Amniotic epithelial cell (primary cell): ENCODE measurements at regions not wholly inside any gene's neighbourhood (a gene's known extent, or its start where the extent isn't known, plus 50 kb on each side); places are given as distances from the start of the nearest gene placed in this dataset.
"Not testable (repeated sequence)": the region's sequence is repeated elsewhere in the genome, so short reads cannot be mapped to it uniquely, and the experiment has no call there.

Experiments used
- DNase-seq: peaks from one replicate; pipeline ENCODE4 v3.0.0-alpha.2; 2010; ENCODE audit warnings: low read depth

DNA sequence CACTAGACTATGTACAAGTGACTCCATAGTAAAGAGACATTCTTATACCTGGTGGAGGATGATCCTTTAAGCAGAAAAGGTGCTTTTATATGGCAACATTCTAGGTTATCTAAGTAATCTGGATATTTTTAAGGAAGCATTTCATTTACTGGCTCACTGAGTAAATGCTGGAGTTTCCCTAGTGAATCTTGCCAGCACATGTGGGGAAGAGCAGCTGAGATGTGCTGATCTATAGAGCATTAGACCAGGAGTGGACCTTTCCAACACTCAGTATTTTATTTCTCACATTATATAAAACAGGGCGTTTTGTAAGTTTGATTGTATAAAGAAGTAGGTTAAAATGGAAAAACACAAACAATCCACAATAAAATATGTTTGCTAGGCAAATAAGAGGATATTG lies 478.5 kb downstream of the ATP23 start:
- no peak for DNase-seq

DNA sequence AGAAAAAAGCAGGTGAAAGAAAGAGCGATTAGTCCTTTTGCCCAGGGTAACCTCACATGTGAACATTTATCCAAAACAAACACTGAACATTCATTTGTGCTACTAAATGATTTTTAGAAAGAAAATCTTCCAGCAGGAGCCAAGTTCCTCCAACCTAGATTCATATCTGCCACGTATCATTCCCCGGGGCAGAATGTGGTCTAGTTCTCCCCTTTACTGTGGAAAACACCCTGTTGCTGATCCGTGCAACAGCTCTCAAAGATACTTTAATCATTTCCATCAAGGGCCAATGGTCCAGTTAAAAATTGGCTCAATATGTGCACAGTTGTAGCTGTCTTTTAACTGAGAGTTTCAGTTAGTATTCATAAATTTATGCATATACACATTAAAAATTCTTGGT lies 479.1 kb downstream of the ATP23 start:
- no peak for DNase-seq

DNA sequence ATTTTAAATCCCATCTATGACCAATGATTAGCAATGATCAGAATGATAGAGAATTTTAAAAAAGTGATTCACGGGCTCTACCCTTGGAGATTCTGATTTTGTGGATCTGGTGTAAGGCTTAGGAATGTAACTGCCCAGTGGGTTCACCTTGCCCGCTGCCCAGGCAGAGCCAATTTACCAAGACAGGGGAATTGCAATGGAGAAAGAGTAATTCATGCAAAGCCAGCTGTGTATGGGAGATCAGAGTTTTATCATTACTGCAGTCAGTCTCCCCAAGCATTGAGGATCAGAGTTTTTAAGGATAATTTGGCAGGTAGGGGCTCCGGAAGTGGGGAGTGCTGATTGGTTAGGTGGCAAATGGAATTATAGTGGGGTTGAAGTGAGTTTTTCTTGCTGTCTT lies 480.6 kb downstream of the ATP23 start:
- DNase-seq: no peak

DNA sequence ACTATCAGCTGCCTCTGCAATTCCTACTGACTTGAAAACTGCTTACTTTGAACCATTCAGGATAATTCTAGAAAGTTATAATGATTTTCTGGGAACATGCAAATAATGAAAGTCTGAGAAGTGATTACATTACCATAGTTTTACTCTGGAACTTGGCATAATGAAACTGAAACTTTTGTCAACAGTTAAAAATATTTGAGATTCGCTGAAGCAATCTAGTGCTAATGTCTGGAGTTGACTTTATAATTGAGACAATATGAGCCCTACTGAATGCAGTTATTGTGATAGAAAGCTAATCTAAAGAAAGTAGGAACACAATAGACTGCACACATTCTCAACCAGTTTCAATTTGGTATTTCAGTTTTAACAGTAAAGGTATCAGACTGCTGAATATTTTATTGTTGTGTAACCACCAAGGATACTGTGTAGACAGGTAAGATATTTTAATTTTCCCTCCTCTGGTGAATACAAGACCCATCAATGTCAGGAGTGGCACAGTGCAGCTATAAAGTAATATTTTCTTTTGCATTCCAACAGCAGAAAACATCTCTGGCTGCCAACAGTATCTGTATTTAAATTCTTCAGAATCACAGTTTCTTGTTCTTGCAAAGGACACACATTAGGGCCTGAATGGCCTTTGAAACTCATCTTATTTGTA lies 483.5 kb downstream of the ATP23 start:
- no peak for DNase-seq

DNA sequence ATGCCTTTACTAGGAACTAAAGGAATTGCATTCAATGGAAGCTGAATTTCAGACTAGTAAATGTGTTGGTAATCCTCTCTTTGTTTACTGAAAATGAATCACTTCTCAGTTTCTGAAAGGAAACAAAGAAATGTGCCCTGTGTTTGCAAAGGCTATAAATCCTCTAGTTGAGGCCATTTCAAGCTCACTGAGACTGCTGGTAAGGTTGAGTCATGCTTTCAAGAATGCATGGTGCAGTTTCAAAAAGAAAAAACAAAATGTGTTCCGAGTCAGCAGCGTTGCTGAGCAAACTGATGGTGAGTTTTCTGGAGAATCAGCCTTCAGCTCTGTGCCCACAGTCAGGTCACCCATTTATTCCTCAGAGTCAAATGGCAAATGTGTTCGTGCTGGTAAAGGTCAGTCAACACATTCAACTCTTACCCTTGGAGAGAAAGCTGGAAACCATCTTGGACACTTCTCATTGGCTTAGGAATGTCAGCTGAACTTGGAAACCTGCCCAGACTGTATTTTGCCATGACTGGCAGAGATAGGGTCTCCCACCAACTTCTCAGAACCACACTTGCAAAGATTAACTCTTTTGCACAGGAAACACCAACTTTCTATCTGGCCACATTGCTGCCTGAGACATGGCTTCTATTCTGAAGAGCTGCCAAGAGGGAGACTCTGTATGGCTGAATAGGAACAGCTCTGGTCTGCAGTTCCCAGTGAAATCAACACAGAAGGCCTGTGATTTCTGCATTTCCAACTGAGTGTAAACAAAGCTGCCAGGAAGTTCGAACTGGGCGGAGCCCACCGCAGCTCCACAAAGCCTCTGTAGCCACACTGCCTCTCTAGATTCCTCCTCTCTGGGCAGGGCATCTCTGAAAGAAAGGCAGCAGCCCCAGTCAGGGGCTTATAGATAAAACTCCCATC lies 484.4 kb downstream of the ATP23 start:
- DNase-seq: peak; percentile 98

DNA sequence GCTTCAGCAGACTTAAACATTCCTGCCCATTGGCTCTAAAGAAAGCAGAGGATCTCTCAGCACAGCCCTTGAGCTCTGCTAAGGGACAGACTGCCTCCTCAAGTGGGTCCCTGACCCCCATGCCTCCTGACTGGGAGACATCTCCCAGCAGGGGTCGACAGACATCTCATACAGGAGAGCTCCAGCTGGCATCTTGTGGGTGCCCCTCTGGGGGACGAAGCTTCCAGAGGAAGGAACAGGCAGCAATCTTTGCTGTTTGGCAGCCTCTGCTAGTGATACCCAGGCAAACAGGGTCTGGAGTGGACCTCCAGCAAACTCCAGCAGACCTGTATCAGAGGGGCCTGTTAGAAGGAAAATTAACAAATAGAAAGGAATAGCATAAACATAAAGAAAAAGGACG lies 485.1 kb downstream of the ATP23 start:
- not testable (repeated sequence) for DNase-seq

DNA sequence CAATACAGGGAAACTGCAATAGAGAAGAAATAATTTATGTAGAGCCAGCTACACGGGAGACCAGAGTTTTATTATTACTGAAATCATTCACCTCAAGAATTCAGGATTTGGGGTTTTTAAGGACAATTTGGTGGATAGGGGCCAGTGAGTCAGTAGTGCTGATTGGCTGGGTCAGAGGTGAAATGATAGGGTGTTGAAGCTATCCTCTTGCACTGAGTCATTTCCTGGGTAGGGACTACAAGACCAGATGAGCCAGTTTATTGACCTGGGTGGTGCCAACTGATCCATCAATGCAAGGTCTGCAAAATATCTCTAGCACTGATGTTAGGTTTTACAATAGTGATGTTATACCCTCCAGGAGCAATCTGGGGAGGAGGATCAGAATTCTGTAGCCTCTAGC lies 486.3 kb downstream of the LRIG3 start:
- no peak for DNase-seq

DNA sequence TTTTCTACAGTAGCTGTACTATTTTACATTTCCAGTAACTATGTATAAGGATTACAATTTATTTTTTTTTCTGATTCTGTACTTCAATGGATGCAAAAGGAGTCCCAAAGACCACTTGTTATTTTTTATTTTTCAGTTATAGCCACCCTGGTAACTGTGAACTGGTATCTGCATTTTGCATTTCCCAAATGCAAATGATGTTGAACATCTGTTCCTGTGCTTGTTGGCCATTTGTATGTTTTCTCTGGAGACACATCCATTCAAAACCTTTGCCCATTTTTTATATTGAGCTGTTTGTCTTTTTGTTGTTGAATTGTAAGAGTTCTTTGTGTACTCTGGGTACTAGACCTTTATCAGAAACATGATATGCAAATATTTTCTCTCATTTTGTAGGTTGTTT lies 485.6 kb downstream of the LRIG3 start:
- DNase-seq: no peak

DNA sequence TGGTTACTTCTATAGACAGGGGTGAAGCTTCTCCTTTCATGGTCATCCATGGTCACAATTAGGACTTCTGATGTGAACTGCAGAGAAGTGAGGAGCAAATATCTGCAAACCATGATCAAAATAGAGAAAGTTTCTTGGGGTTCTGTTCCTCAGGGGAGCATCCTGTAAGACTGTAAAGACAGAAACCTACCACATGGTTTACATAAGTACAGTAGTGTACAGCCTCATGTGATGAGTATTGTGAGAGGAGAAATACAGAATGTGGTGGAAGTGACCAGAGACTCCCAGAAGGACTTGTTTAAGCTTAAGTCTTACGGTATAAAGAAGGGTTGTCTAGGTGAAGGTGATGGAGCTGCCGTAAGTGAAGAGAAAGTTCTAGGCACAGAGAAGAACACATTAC lies 484.7 kb downstream of the LRIG3 start:
- no peak for DNase-seq

DNA sequence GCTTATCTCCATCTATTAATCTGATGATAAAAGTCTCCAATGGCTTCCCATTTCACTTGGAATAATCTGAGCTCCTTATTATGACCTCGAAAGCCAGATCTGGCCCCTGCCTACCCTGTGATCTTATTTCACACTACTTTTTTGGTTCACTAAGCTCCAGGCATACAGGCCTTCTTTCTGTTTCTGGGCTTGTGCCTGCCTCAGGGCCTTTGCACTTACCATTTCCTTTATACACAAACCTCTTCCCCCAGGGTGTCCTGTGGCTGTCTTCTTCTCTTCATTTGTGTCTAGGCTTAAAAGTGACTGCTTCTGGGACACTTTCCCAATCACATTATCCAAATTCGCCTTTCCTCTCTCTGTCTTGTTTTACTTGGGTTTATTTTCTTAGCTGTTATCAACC lies 478.8 kb downstream of the LRIG3 start:
- no peak for DNase-seq

DNA sequence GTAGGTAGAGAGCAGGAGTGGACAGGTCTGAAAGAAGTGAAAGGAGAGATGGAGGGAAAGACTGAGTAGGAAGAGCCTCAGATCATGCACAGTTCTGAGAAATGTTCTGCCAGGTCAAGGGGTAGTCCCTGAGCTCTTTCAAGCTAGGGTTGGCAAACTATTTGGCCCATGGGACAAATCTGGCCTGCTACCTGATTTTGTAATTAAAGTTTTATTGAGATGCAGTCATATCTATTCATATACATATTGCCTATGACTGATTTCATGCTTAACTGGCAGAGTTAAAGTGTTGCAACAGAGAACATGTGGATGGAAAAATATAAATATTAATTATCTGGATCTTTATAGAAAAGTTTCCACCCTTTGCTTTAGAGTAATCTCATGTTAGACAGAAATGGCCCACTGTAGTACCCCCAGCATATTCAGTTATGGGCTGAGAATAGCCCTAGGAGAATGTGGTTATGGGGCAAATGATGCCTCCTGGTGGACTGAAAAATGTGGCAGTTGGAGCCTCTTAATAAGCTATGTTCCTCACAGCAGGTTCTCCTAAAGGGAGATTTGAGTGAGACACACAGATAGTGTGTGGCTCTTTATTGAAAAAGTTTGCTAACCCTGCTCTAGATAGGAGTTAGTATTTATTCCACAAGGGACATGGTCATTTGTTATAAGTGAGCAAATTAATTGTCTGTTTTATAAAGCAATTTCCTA lies 476.9 kb downstream of the LRIG3 start:
- no peak for DNase-seq

DNA sequence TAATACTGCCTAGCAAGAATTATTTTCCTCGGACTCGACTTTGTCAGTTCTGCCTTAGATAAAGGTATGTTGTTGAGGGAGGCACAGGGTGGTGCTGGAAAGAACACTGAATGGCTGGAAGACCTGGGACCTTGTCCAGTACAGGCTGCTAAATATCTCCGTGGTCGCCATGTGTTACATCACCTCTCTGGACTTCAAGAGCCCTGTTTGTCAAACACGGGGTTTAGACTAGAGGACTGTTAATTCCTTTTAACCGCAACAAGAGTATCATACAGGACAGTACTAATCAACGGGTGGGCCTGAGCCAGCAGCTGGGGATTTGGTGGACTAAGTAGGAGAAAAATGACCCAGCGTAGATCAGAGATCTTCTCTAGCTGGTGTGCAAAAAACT lies 476.3 kb downstream of the LRIG3 start:
- DNase-seq: peak; percentile 97

DNA sequence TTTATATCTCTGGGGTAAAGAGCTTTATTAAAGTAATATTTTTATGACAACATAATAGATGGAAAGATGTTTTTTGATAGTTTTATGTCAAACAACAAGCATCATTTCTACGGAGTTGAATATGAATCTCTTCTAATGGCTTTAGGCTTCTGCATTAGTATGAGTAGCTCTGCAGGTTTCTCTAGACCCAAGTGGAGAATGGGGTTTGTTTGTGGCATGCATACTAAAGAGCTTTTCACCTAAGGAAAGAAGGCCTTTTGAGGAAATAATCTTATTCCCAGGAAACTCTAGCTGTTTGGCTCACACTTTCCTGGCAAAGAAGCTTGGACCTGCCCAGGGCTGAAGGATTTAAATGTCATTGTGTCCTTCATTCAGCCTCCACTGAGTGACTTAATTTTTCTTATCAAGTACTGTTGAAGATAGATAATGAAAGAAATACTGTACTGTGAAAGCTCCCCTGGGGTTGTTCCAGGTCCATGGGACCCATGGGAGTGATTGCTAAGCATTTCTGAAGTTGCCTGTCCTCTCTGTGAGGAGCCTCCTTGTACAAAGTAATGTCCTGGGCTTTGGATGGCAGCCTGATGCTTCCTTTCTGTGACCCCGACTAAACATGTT lies 469.3 kb downstream of the LRIG3 start:
- DNase-seq: no peak

DNA sequence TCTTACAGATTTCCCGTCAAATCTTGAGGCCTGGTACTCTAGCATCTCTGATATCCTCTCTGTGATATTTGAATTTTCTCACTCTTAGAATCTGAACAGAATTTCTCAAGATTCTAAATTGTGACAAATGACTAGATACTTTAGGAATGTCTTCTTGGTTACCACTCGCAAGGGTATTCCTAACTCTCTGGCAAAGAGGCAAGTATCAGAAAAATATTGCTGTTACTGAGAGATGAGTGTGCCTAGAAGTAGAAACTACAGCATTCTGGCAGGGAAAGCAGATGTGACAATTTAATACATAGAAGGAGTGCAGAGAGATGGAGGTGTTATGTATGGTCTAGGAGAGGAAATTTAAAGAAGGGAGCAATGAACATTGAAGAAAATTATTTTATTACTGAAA lies 467.8 kb downstream of the LRIG3 start:
- DNase-seq: peak; percentile 33

DNA sequence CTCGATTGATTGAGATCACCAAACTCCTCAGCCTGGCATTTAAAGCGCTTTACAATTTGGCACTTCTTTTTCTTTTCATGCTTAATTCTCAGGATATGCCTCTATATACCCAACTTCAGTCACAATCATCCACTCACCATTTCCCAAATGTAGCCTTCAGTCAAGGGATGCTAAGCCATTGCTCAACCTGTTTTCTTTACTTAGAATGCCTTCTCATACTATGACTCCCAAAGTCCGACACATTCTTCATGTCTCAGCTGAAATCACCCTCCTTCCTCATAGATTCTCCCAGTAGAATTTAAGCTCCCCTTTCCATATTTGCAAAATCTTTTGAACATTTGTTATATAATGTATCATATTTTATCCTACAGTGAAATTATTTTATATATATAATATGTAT lies 467.0 kb downstream of the LRIG3 start:
- DNase-seq: no peak

DNA sequence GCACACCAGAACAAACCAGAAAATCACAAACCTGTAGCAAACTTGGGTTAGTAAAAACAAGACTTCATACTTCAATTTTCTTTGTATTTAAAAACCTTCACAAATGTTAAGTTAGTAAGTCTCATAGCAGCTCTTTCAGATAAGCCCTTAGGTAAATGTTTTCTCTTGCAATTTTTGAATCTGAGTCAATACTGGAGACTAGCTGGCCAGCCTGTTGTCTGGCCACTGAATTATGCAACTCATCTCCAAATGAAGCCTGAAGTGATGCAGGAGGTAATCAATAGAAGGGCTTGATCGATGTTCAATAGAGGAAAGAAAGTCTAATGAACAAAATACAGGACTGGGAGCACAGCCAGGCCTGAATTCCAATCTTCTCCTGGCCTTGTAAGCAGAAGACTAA lies 465.2 kb downstream of the LRIG3 start:
- peak; percentile 47 for DNase-seq

DNA sequence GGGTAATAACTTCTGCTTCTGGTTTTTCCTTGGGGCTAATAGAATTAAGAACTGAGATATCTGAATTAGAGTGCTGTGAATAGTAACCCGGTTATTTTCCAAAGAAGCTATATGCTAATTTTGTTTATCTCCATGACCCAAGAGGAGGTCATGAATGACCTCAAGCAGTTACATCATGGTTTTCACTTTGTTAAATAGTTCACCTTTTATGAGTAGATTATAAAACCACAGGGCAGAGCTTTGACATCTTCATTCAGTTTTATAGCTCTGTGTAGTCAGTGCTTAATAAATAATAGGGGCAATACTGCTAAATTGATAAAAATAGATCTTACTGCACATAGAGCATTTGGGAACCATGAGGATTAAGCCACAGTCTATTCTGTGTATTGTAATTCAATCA lies 462.2 kb downstream of the LRIG3 start:
- DNase-seq: peak; percentile 74

DNA sequence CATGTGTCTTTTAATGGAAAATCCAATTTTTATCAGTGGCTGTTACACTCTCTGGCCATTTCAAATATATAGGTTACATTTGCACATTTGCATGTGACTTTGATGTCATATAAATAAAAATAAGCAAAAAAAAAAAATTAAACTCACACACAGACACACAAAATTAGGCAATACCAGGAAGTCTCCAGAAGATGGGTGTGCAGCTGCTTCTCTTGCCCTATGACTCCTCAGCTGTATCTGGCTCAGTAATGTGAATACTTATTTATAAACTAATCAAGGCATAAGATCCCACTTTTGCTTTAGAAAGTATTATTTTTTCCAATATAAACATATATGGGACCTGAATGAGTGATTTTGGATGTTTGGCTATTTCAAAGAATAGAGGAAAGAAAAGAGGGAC lies 461.1 kb downstream of the LRIG3 start:
- no peak for DNase-seq

DNA sequence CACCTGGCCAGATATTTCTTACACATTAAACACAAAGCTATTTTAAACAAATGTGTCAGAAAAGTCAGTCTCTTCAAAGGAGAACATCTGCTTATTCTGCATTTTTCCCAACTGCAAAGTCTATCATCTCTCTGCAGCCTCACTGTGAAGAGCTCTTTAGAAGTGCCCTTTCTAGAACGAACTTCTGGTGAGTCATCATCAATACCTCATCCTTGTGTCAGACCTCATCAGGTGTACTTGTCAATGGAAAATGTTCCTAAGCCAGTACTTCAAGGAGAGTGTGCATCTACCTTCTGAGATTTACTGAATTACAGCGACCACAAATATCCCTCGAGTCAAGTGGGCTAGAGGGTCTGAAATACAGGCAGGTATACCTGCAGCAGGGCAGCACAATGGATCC lies 457.3 kb downstream of the LRIG3 start:
- no peak for DNase-seq

DNA sequence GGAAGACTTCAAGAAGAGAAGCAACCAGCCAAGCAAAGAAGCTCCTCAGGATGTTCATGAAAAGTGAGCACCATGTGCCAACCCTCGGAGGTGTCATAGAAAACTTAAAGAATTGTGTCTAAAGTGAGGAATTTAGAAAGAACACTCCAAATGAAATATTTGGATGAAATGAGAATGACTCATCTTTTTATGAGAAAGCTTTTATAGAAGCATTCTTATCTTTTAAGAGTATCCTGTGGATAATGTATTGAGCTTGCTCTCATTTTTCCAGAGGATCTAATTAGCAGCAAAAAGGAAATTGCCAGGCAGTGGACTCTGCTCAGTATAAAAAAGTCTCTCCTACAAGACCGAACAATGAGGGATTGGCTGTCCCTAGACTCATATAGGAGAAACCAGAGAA lies 454.9 kb downstream of the LRIG3 start:
- DNase-seq: peak; percentile 29

DNA sequence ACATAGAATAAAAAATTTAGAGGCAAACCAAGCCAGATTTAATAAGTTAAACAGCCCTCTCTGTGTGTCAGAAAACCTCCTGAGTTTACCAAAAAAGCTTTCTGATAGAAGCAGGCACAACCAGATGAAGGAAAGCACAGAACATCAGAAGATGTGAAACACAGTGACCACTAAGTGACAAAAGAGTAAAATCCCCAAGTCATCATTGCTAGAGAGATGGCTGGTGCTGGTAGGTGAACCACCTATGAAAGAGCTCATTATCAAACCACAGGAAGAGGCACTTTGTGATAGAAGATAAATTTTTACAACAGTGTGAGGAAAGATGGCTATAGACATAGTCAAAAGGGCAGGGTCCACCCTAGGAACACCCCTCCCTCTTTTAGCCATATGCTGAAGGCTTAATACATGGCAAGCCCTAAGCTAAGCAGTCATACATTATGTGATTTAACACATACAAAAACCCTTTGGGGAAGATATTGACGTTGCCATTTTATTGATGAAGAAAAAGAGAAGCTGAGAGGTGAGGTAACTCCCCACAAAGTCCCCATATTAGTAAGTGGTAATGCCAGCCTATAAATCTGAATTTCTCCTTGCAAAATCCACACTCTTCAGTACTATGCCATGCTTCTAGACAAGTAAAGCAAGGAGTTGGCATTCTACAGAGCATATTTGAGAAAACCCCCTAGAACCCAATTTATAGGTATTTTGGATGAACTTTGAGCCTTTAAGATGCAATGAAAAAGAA lies 449.9 kb downstream of the LRIG3 start:
- no peak for DNase-seq

DNA sequence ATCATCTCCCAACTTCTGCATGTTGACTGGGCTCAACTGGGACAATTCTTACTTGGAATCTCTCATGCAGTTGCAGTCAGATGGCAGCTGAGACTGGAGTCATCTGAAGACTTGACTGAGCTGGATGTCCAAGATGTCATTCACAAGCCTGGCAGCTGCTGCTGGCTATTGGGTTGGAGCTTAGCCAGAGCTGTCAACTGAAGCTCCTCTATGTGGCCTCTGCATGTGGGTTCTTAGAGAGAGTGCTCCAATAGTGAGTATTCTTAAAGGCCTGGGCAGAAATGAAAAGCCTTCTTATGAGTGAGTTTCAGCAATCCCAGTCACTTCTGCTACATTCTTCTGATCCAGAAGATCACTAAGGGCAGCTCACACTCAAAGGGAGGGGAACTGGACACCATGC lies 440.9 kb downstream of the LRIG3 start:
- DNase-seq: no peak
